Astrocyte of the cerebellum (primary cell): ENCODE measurements at regions not wholly inside any gene's neighbourhood (a gene's known extent, or its start where the extent isn't known, plus 50 kb on each side); places are given as distances from the start of the nearest gene placed in this dataset.

Source experiments
- DNase-seq: peaks from one replicate; pipeline ENCODE4 v3.0.0-alpha.2; 2011; ENCODE audit warnings: low read depth
- H3K4me3 ChIP-seq: 2 replicates; pipeline ENCODE4 v1.5.1; 2011; ENCODE audit warnings: mild to moderate bottlenecking, low read depth, low read length, moderate library complexity
- in situ Hi-C: cut with HindIII; loops from 2 replicates; pipeline ENCODE4 v1.10.0; 2017; ENCODE audit warnings: low sequenced_read_pairs
- TF ChIP-seq, protein P1 (sequence below): IDR thresholded peaks from 2 replicates; pipeline ENCODE4 v1.5.1; 2012; ENCODE audit warnings: low read length, low read depth, moderate library complexity, mild to moderate bottlenecking; ENCODE audit errors: missing control alignments

DNA sequence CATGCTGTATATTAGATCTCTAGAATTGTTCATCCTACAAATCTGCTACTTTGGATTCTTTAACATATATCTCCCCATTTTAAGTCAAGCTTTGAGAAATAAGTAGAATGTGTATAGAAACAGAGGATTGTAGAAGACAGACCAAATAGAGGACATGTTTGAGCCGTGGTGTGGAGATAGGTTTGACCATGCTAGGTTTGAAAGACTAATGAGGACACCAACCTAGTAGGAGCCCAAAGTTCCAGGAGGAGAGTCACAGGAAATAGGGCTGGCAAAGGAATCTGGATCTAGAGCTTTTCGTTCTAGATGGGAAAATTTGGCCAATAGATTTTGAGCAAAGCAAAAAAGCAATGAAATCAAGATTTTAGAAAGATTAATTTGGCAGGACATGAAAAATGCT lies 60.5 kb upstream of the TBX20 start:
- H3K4me3 ChIP-seq: no peak overlapping the region
- in situ Hi-C loops: no loop called here
- no peak for DNase-seq
- TF ChIP-seq, protein P1, sequence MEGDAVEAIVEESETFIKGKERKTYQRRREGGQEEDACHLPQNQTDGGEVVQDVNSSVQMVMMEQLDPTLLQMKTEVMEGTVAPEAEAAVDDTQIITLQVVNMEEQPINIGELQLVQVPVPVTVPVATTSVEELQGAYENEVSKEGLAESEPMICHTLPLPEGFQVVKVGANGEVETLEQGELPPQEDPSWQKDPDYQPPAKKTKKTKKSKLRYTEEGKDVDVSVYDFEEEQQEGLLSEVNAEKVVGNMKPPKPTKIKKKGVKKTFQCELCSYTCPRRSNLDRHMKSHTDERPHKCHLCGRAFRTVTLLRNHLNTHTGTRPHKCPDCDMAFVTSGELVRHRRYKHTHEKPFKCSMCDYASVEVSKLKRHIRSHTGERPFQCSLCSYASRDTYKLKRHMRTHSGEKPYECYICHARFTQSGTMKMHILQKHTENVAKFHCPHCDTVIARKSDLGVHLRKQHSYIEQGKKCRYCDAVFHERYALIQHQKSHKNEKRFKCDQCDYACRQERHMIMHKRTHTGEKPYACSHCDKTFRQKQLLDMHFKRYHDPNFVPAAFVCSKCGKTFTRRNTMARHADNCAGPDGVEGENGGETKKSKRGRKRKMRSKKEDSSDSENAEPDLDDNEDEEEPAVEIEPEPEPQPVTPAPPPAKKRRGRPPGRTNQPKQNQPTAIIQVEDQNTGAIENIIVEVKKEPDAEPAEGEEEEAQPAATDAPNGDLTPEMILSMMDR: no peak

DNA sequence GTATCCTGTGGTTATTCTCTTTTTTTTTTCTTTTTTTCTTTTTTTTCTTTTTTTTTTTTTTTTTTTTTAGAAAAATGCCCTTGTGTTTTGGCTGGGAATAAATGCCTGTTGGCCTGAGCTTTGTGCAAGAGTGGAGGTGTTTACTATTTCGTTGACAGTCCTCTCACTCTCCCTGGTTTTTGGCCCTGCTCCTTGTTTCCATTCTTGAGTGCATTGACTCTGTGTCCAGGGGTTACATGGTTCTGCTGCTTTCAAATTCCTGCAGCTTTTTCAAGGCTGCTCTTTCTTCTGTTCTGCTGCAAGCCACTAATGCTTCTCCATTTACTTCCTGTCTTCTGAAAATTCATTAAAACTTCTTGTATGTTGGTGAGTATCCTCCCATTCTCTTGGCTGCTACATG lies 59.7 kb upstream of the TBX20 start:
- DNase-seq: no peak
- H3K4me3 ChIP-seq: no peak overlapping the region
- TF ChIP-seq, protein P1: no peak
- in situ Hi-C loops: no loop called here
